Mesothelial cell of epicardium (in vitro differentiated cells): ENCODE measurements at regions not wholly inside any gene's neighbourhood (a gene's known extent, or its start where the extent isn't known, plus 50 kb on each side); places are given as distances from the start of the nearest gene placed in this dataset.

Experiments
- DNase-seq, 2 experiments: peaks; one replicate each; pipeline ENCODE4 v3.0.0; 2021; ENCODE audit warnings: low spot score in 2 of 2; ENCODE audit not compliant: unreplicated experiment in 2 of 2
- H3K27ac Mint-ChIP-seq: 2 replicates; pipeline ENCODE4 v1.8.0; 2021; ENCODE audit warnings: mixed read lengths
- H3K27me3 Mint-ChIP-seq: 2 replicates; pipeline ENCODE4 v1.8.0; 2021; ENCODE audit warnings: low read depth, mixed read lengths
- H3K36me3 Mint-ChIP-seq: 2 replicates; pipeline ENCODE4 v1.8.0; 2021; ENCODE audit warnings: mixed read lengths
- H3K4me1 Mint-ChIP-seq: 2 replicates; pipeline ENCODE4 v1.8.0; 2021; ENCODE audit warnings: mixed read lengths
- H3K4me3 Mint-ChIP-seq: 2 replicates; pipeline ENCODE4 v1.8.0; 2021; ENCODE audit warnings: mild to moderate bottlenecking, moderate library complexity, mixed read lengths
- H3K9me3 Mint-ChIP-seq: 2 replicates; pipeline ENCODE4 v1.8.0; 2021; ENCODE audit warnings: mixed read lengths
- TF ChIP-seq, protein P1 (sequence below): fragments of 200-600 bp; sonication (generic); IDR thresholded peaks from one replicate; pipeline ENCODE4 v1.5.0; 2021; ENCODE audit warnings: antibody characterized with exemption; ENCODE audit not compliant: unreplicated experiment

DNA sequence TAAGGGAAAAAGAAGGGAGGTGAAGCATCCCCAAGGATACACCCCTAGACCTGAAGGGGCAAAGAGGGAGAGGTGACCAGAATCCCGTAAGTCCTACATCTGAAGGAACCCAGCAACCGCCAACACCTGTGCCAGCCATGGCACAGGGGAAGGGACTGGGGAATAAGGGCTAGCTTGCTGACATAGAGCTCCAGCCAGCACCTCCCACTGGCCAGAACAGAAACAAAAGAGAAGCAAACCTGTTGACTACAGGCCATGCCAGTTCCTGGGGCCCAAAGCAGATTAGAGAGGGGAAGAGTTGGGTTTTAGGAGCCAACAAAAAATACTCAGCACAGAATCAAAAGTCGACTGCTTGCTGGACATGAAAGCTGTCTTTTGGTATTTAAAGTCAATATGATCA is 244.6 kb downstream of the SUCLG1 start:
- TF ChIP-seq, protein P1, sequence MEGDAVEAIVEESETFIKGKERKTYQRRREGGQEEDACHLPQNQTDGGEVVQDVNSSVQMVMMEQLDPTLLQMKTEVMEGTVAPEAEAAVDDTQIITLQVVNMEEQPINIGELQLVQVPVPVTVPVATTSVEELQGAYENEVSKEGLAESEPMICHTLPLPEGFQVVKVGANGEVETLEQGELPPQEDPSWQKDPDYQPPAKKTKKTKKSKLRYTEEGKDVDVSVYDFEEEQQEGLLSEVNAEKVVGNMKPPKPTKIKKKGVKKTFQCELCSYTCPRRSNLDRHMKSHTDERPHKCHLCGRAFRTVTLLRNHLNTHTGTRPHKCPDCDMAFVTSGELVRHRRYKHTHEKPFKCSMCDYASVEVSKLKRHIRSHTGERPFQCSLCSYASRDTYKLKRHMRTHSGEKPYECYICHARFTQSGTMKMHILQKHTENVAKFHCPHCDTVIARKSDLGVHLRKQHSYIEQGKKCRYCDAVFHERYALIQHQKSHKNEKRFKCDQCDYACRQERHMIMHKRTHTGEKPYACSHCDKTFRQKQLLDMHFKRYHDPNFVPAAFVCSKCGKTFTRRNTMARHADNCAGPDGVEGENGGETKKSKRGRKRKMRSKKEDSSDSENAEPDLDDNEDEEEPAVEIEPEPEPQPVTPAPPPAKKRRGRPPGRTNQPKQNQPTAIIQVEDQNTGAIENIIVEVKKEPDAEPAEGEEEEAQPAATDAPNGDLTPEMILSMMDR, result no peak
- Mint-ChIP-seq H3K4me3 (no peak overlapping the region), H3K9me3 (no peaks in the 10 kb centered on the region), H3K27me3 (no peaks in the 10 kb centered on the region), H3K36me3 (no peaks in the 10 kb centered on the region), H3K27ac (no peak overlapping the region), H3K4me1 (peaks cover 5% of the 10 kb centered on the region)
- DNase-seq, result no peak

DNA sequence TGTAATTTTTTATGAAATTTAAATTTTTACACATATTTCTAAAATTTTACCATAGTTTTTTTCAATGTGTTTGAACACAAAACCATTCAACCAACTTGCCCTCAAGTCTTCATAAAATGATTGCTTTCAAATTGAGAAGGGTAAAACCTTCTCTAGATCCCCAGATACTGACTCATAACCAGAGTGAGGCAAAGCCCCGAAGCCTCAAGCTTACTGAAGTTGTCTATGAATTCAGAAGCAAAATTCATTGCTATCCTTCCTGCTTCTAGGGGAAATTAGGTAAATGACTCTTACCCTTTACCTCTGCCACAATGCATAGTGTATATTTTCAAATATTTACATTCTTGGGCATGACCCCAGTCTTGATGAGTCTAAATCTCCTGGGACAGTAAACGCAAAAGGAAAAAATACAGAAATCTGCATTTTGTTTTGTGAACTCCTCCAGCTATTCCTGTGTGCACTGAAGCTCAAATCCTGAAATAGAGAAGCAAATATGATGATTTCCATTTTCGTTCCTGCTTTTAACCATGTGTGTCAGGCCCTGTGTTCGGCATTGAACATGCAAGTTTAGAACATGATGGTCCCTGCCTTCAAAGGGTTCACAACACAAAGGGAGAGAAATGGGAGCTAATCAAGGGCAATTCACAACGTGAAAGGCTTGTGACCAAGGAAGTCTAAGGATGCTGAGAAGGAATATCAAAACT is 246.3 kb downstream of the SUCLG1 start:
- no peak for DNase-seq
- Mint-ChIP-seq H3K36me3 (no peaks in the 10 kb centered on the region), H3K27ac (no peak overlapping the region), H3K4me1 (peaks cover 5% of the 10 kb centered on the region), H3K4me3 (no peak overlapping the region), H3K27me3 (no peaks in the 10 kb centered on the region), H3K9me3 (no peaks in the 10 kb centered on the region)
- TF ChIP-seq, protein P1, result no peak

- TF ChIP-seq, protein P1, result no peak
- no peak for DNase-seq
- Mint-ChIP-seq H3K27me3 (peaks cover 1% of the 10 kb centered on the region), H3K9me3 (no peaks in the 10 kb centered on the region), H3K4me1 (peaks cover 5% of the 10 kb centered on the region), H3K36me3 (no peaks in the 10 kb centered on the region), H3K27ac (no peak overlapping the region), H3K4me3 (no peak overlapping the region)
These were observed 249.1 kb downstream of the SUCLG1 start for GRCh38 chr2:84209941-84210340.

GRCh38 chr2:84204995-84205394 is 254.1 kb downstream of the SUCLG1 start:
- no peak overlapping the region for H3K4me3 Mint-ChIP-seq
- no peaks in the 10 kb centered on the region for H3K36me3 Mint-ChIP-seq
- no peak for DNase-seq
- H3K9me3 Mint-ChIP-seq, result no peaks in the 10 kb centered on the region
- H3K27me3 Mint-ChIP-seq, result peaks cover 6% of the 10 kb centered on the region
- H3K27ac Mint-ChIP-seq, result no peak overlapping the region
- H3K4me1 Mint-ChIP-seq, result peaks cover 2% of the 10 kb centered on the region
- TF ChIP-seq, protein P1, result no peak

DNA sequence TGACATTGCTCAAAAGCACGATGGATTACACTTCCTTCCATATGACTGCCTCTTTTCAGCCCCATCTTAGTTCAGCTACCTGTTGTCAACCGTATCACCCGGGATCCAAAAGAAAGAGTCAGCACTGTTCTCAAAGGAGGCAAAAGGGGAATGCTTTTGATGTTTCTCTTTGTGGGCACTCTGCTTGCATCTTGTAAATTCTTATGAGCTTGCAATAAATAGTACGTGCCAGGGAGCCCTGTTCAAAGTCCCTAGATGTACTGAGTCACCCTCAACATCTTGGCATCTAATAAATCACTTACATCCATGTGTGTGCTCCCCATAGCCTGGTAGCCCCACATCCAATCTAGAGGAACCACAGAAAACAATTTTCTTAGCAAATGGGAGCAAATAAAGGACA is 256.9 kb downstream of the SUCLG1 start:
- Mint-ChIP-seq H3K9me3 (no peaks in the 10 kb centered on the region), H3K27ac (no peak overlapping the region), H3K4me1 (no peaks in the 10 kb centered on the region), H3K4me3 (no peak overlapping the region), H3K36me3 (no peaks in the 10 kb centered on the region), H3K27me3 (peaks cover 6% of the 10 kb centered on the region)
- TF ChIP-seq, protein P1, result no peak
- no peak for DNase-seq
